CD14-positive monocyte (primary cell): ENCODE measurements at regions not wholly inside any gene's neighbourhood (a gene's known extent, or its start where the extent isn't known, plus 50 kb on each side); places are given as distances from the start of the nearest gene placed in this dataset.

Source experiments
- DNase-seq, 3 donors: peaks; one replicate each; pipeline ENCODE4 v3.0.0-alpha.2; 2011 to 2022
- H2AFZ ChIP-seq: 2 replicates; pipeline ENCODE4 v1.6.0; 2012; ENCODE audit warnings: mild to moderate bottlenecking, low read depth, low read length, inconsistent platforms; ENCODE audit not compliant: insufficient read depth, poor library complexity, severe bottlenecking
- H3K27ac ChIP-seq, 2 donors: 1 replicate in 1 of 2; 2 replicates in 1 of 2; pipeline ENCODE4 v1.5.1; 2012 to 2013; ENCODE audit warnings: low read length in 2 of 2, control low read depth in 1 of 2, inconsistent platforms in 1 of 2, low read depth in 1 of 2, mild to moderate bottlenecking in 1 of 2
- H3K27me3 ChIP-seq, 2 donors: one replicate each; pipeline versions ENCODE4 v1.6.0 to v1.6.1; 2011 to 2013; ENCODE audit warnings: low read length in 2 of 2; ENCODE audit not compliant: control insufficient read depth in 2 of 2, insufficient read depth in 2 of 2
- H3K36me3 ChIP-seq, 2 donors: replicated peaks in 1 of 2; 1 replicate in 1 of 2; 2 replicates in 1 of 2; pipeline versions ENCODE4 v1.5.1 to v1.6.1; 2012 to 2013; ENCODE audit warnings: low read length in 2 of 2, control low read depth in 1 of 2, inconsistent platforms in 1 of 2, mild to moderate bottlenecking in 1 of 2; ENCODE audit not compliant: insufficient read depth in 2 of 2, control insufficient read depth in 1 of 2
- H3K4me1 ChIP-seq, 2 donors: 1 replicate in 1 of 2; 2 replicates in 1 of 2; pipeline versions ENCODE4 v1.5.1 to v1.6.1; 2012 to 2013; ENCODE audit warnings: low read length in 2 of 2, control low read depth in 1 of 2, inconsistent platforms in 1 of 2, mild to moderate bottlenecking in 1 of 2, moderate library complexity in 1 of 2; ENCODE audit not compliant: insufficient read depth in 2 of 2, control insufficient read depth in 1 of 2
- H3K4me2 ChIP-seq: replicated peaks from 2 replicates; pipeline ENCODE3; 2012; ENCODE audit warnings: low read length, moderate library complexity, mild to moderate bottlenecking; ENCODE audit not compliant: poor library complexity, severe bottlenecking; ENCODE audit errors: extremely low read depth
- H3K4me3 ChIP-seq, 3 experiments: fragments of 200-600 bp in 1 of 3; sonication (generic) in 1 of 3; replicated peaks in 1 of 3; 1 replicate in 2 of 3; 2 replicates in 1 of 3; pipeline ENCODE4 v1.5.1; 2011 to 2013; ENCODE audit warnings: low read length in 3 of 3, mild to moderate bottlenecking in 3 of 3, control low read depth in 2 of 3, low read depth in 2 of 3, inconsistent platforms in 1 of 3, moderate library complexity in 1 of 3
- H3K79me2 ChIP-seq: 2 replicates; pipeline ENCODE4 v1.6.0; 2012; ENCODE audit warnings: mild to moderate bottlenecking, control low read depth, inconsistent platforms, low read length, moderate library complexity; ENCODE audit not compliant: insufficient read depth
- H3K9ac ChIP-seq: 2 replicates; pipeline ENCODE4 v1.6.0; 2017; ENCODE audit warnings: low read length, mild to moderate bottlenecking; ENCODE audit not compliant: insufficient read depth, poor library complexity, severe bottlenecking
- H3K9me3 ChIP-seq, 2 donors: replicated peaks in 1 of 2; 1 replicate in 1 of 2; 2 replicates in 1 of 2; pipeline versions ENCODE4 v1.5.1 to v1.6.1; 2012 to 2013; ENCODE audit warnings: low read length in 2 of 2, control low read depth in 1 of 2; ENCODE audit not compliant: control insufficient read depth in 1 of 2, insufficient read depth in 1 of 2
- H4K20me1 ChIP-seq: 2 replicates; pipeline ENCODE4 v1.6.0; 2012; ENCODE audit warnings: mild to moderate bottlenecking, low read length, control low read depth, moderate library complexity; ENCODE audit not compliant: insufficient read depth
- H3K27ac Mint-ChIP-seq, 7 donors: one replicate each; pipeline ENCODE4 v1.8.0; 2020; ENCODE audit warnings: mild to moderate bottlenecking in 7 of 7, mixed read lengths in 7 of 7, moderate library complexity in 6 of 7, inconsistent platforms in 2 of 7
- H3K27me3 Mint-ChIP-seq, 3 donors: one replicate each; pipeline ENCODE4 v1.8.0; 2021 to 2022; ENCODE audit warnings: low read depth in 3 of 3, mild to moderate bottlenecking in 3 of 3, mixed read lengths in 3 of 3, moderate library complexity in 3 of 3, inconsistent platforms in 1 of 3
- H3K36me3 Mint-ChIP-seq, 2 donors: one replicate each; pipeline ENCODE4 v1.8.0; 2020; ENCODE audit warnings: mixed read lengths in 2 of 2, inconsistent platforms in 1 of 2, mild to moderate bottlenecking in 1 of 2
- H3K4me1 Mint-ChIP-seq: one replicate; pipeline ENCODE4 v1.8.0; 2020; ENCODE audit warnings: mild to moderate bottlenecking, mixed read lengths
- H3K4me3 Mint-ChIP-seq, 2 donors: one replicate each; pipeline ENCODE4 v1.8.0; 2020; ENCODE audit warnings: mild to moderate bottlenecking in 2 of 2, mixed read lengths in 2 of 2, moderate library complexity in 1 of 2
- H3K9me3 Mint-ChIP-seq, 7 donors: one replicate each; pipeline ENCODE4 v1.8.0; 2020 to 2022; ENCODE audit warnings: mixed read lengths in 7 of 7, mild to moderate bottlenecking in 6 of 7, moderate library complexity in 6 of 7, inconsistent platforms in 2 of 7
- CTCF ChIP-seq: fragments of 200-600 bp; IDR thresholded peaks from one replicate; pipeline ENCODE4 v1.8.0; 2022; ENCODE audit warnings: antibody characterized with exemption, mild to moderate bottlenecking
- WGBS: methylation state at CpG from one replicate; pipeline ENCODE4 v1.1.5; 2013; ENCODE audit warnings: missing lambda C conversion rate; ENCODE audit not compliant: insufficient coverage; 5-methylcytosine and 5-hydroxymethylcytosine counted together
- intact Hi-C, 2 donors: fragments of 100-400 bp; cut with micrococcal nuclease; formaldehyde crosslinking; loops; one replicate each; pipeline versions ENCODE4 v1.15.0 to v1.15.1; 2023

- WGBS: 100% methylated on average over 5 of the region's 7 CpGs
- peaks cover 9% of the 10 kb centered on the region for H3K4me1 Mint-ChIP-seq
- H3K27me3 Mint-ChIP-seq: no peaks in the 10 kb centered on the region
- Histone ChIP-seq H3K79me2 (no peaks in the 10 kb centered on the region), H2AFZ (no peak overlapping the region), H3K4me2 (no peak overlapping the region), H3K27me3 (no peaks in the 10 kb centered on the region), H3K4me1 (no peaks in the 10 kb centered on the region), H3K9me3 (no peaks in the 10 kb centered on the region), H4K20me1 (no peaks in the 10 kb centered on the region), H3K36me3 (peaks cover 78 to 99% of the 10 kb centered on the region in 2 donors), H3K9ac (no peak overlapping the region), H3K27ac (no peak overlapping the region), H3K4me3 (no peak overlapping the region)
- peak overlapping the region in 1 of 7 donors; percentile 32 for H3K27ac Mint-ChIP-seq
- H3K4me3 Mint-ChIP-seq: no peak overlapping the region
- H3K9me3 Mint-ChIP-seq: peaks cover 0 to 2% (median 0%) of the 10 kb centered on the region in 7 donors
- peaks cover 72 to 85% of the 10 kb centered on the region in 2 donors for H3K36me3 Mint-ChIP-seq
- intact Hi-C loops: no loop called here
- DNase-seq: no peak
- TF ChIP-seq CTCF: no peak
These were observed 259.2 kb downstream of the UTRN start for GRCh38 chr6:144544266-144544830.

- peaks cover 78 to 99% of the 10 kb centered on the region in 2 donors for H3K36me3 ChIP-seq
- H3K36me3 Mint-ChIP-seq: peaks cover 77 to 89% of the 10 kb centered on the region in 2 donors
- no peak for DNase-seq
- no peak overlapping the region for H2AFZ ChIP-seq
- no peak for TF ChIP-seq CTCF
- no peaks in the 10 kb centered on the region for H3K79me2 ChIP-seq
- H3K4me2 ChIP-seq: no peak overlapping the region
- H3K4me1 ChIP-seq: no peaks in the 10 kb centered on the region
- 100% methylated on average over 1 of the region's 2 CpGs for WGBS
- no peaks in the 10 kb centered on the region for H4K20me1 ChIP-seq
- H3K27ac ChIP-seq: no peak overlapping the region
- H3K9me3 Mint-ChIP-seq: peaks cover 0 to 2% (median 0%) of the 10 kb centered on the region in 7 donors
- H3K9me3 ChIP-seq: no peaks in the 10 kb centered on the region
- intact Hi-C loops: no loop called here
- H3K27ac Mint-ChIP-seq: peak overlapping the region in 1 of 7 donors; percentile 38
- H3K27me3 ChIP-seq: no peaks in the 10 kb centered on the region
- no peak overlapping the region for H3K4me3 ChIP-seq
- peaks cover 9% of the 10 kb centered on the region for H3K4me1 Mint-ChIP-seq
- H3K4me3 Mint-ChIP-seq: no peak overlapping the region
- no peak overlapping the region for H3K9ac ChIP-seq
- H3K27me3 Mint-ChIP-seq: no peaks in the 10 kb centered on the region
These were observed 261.7 kb downstream of the UTRN start for GRCh38 chr6:144546807-144547206.
